ENCODE measurements at regions not wholly inside any gene's neighbourhood (a gene's known extent, or its start where the extent isn't known, plus 50 kb on each side); places are given as distances from the start of the nearest gene placed in this dataset.

GRCh38 chrX:41005445-41005992, 79.7 kb upstream of the USP9X start:
- 40% methylated on average over 3 of the region's 3 CpGs for WGBS (ENCODE audit: low lambda C conversion rate)
- CTCF ChIA-PET = no interaction called here

More at GRCh38 chrX:41005445-41005992, 79.7 kb upstream of the USP9X start:
- no peaks in the 10 kb centered on the region for H3K36me3 ChIP-seq (replicated peaks in 1 of 2; ENCODE audit: control insufficient read depth in 1 of 2, insufficient read depth in 2 of 2, low read length in 1 of 2)
- DNase-seq = no peak
- POLR2A ChIA-PET = interaction anchor here (0.6 kb wide), 1 partner anchor 37 kb away, joined by 3 read pairs; no protein-coding TSS in a partner anchor
- H4K20me1 ChIP-seq (ENCODE audit: insufficient read depth) = no peaks in the 10 kb centered on the region
- no peaks in the 10 kb centered on the region for H3K9me2 ChIP-seq
- no peak overlapping the region for H2AFZ ChIP-seq (ENCODE audit: low read depth)
- H3K79me2 ChIP-seq (ENCODE audit: insufficient read depth) = no peaks in the 10 kb centered on the region
- H3F3A ChIP-seq (replicated peaks; ENCODE audit: insufficient read depth) = no peaks in the 10 kb centered on the region
- H3K4me1 ChIP-seq (ENCODE audit: control insufficient read depth in 1 of 2, insufficient read depth in 2 of 2, low read depth in 1 of 2, low read length in 1 of 2) = peaks cover 0 to 7% of the 10 kb centered on the region in 2 experiments; a peak in 1 of 4 replicates
- H3K9me3 ChIP-seq = no peaks in the 10 kb centered on the region
- no peak overlapping the region for H3K27ac ChIP-seq (ENCODE audit: low read depth in 2 of 2, low read length in 1 of 2)
- no peak for TF ChIP-seq FOXM1 (IDR thresholded peaks at IDR 0.05; ENCODE audit: low read depth)
- no peak for TF ChIP-seq REST (IDR thresholded peaks at IDR 0.05; ENCODE audit: low read depth, low read length)
- TF ChIP-seq RCOR1 (IDR thresholded peaks at IDR 0.05; ENCODE audit: low read length) = no peak
- no peak for TF ChIP-seq FOSL2 (IDR thresholded peaks at IDR 0.05; ENCODE audit: borderline replicate concordance, low read depth)
- no peak for TF ChIP-seq NRF1 (IDR thresholded peaks at IDR 0.05; ENCODE audit: low read depth, low read length)
- TF ChIP-seq IRF3 (IDR thresholded peaks at IDR 0.05; ENCODE audit: low read depth, low read length) = no peak
- TF ChIP-seq TAF1 (IDR thresholded peaks at IDR 0.05; ENCODE audit: borderline replicate concordance, low read depth, low read length) = no peak
- no peak for TF ChIP-seq RAD21 (IDR thresholded peaks at IDR 0.05; ENCODE audit: low read length)
- TF ChIP-seq SMC3 (IDR thresholded peaks at IDR 0.05; ENCODE audit: low read depth, low read length) = no peak
- no peak for TF ChIP-seq CTCF (IDR thresholded peaks at IDR 0.05)
- TF ChIP-seq, protein P1, sequence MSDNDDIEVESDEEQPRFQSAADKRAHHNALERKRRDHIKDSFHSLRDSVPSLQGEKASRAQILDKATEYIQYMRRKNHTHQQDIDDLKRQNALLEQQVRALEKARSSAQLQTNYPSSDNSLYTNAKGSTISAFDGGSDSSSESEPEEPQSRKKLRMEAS (IDR thresholded peaks at IDR 0.05; ENCODE audit: low read depth) = no peak
- no peak overlapping the region for H3K4me2 ChIP-seq
- H3K9ac ChIP-seq = no peak overlapping the region
- no peak overlapping the region for H3K4me3 ChIP-seq (ENCODE audit: low read depth in 2 of 2, low read length in 1 of 2)
- peaks cover 8% of the 10 kb centered on the region; the same call in 1 of the 2 replicates for H3K27me3 ChIP-seq (ENCODE audit: insufficient read depth)
